ENCODE measurements at regions not wholly inside any gene's neighbourhood (a gene's known extent, or its start where the extent isn't known, plus 50 kb on each side); places are given as distances from the start of the nearest gene placed in this dataset.

- TF ChIP-seq FOXS1 (CRISPR knock-in tag; IDR thresholded peaks at IDR 0.05) = no peak
- TF ChIP-seq NFE2L2 (conservative IDR thresholded peaks at IDR 0.05; ENCODE audit: low read length) = no peak
- no peak for TF ChIP-seq POLR2AphosphoS2 (conservative IDR thresholded peaks at IDR 0.05; ENCODE audit: low read length)
- no peak for TF ChIP-seq MYC (IDR thresholded peaks at IDR 0.05; ENCODE audit: borderline replicate concordance, low read length)
- FAIRE-seq (no peak), ATAC-seq (no peak), DNase-seq (ENCODE audit: low read depth in 1 of 2, low spot score in 1 of 2) (no peak)
- CTCF ChIA-PET = interaction anchor here (1.4 kb wide), 1 partner anchor 15 kb away, joined by 3 read pairs; no protein-coding TSS in a partner anchor
- H3K4me2 ChIP-seq = no peak overlapping the region
- no peak overlapping the region for H3K27ac ChIP-seq
- POLR2A ChIA-PET = no interaction called here
- H3K4me3 ChIP-seq = no peak overlapping the region
- WGBS (ENCODE audit: missing lambda C conversion rate) = 12% methylated on average over 3 of the region's 3 CpGs
- H3K9me3 ChIP-seq = no peaks in the 10 kb centered on the region
- peaks cover 3% of the 10 kb centered on the region; the same call in 2 of the 3 replicates for H3K4me1 ChIP-seq
Observed at GRCh38 chr10:20593649-20594048, 303.5 kb downstream of the NEBL start.

DNA sequence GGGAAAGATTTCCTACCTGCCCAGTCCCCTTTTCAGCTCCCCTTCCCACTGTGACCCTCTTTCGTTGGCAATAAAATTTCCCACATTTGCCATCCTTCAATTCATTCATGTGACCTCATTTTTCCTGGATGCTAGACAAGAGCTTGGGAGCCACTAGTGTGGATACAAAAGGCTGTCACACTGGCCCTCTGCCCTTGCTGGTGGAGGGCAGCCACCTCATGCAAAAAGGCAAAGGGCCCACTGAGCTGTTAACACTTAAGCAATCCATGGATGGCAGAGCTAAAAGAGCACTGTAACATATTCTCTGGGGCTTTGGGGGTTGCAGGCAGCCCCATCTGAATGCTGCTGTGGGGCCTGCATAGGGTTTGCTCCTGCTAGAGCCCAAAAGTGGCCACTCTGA is 315.1 kb downstream of the NEBL start:
- Histone ChIP-seq H3K4me3 (no peak overlapping the region), H3K9me3 (peaks cover 4% of the 10 kb centered on the region; the same call in 1 of the 3 replicates), H3K4me1 (no peaks in the 10 kb centered on the region), H3K4me2 (no peak overlapping the region), H3K27ac (no peak overlapping the region)
- no peak for FAIRE-seq
- ATAC-seq = no peak
- no peak for DNase-seq (ENCODE audit: low read depth in 1 of 2, low spot score in 1 of 2)
- TF ChIP-seq BCL3 (IDR thresholded peaks at IDR 0.05) (no peak), SREBF2 (IDR thresholded peaks at IDR 0.05) (no peak), E2F6 (IDR thresholded peaks at IDR 0.05; ENCODE audit: borderline replicate concordance, low read depth) (no peak), PBX3 (IDR thresholded peaks at IDR 0.05) (no peak), POLR2AphosphoS2 (conservative IDR thresholded peaks at IDR 0.05; ENCODE audit: low read length) (no peak), ESRRA (IDR thresholded peaks at IDR 0.05; ENCODE audit: borderline replicate concordance, low read length) (no peak), BHLHE40 (IDR thresholded peaks at IDR 0.05; ENCODE audit: low read depth, low read length) (no peak), RCOR1 (IDR thresholded peaks at IDR 0.05; ENCODE audit: low read depth, low read length) (no peak), REST (IDR thresholded peaks at IDR 0.05) (no peak), ZSCAN20 (CRISPR knock-in tag; IDR thresholded peaks at IDR 0.05) (no peak), RARB (CRISPR knock-in tag; IDR thresholded peaks at IDR 0.05) (no peak), SMC3 (IDR thresholded peaks at IDR 0.05) (no peak), KDM5A (IDR thresholded peaks at IDR 0.05) (no peak), HOXB5 (CRISPR knock-in tag; IDR thresholded peaks at IDR 0.05) (no peak)
- TF ChIP-seq, protein P1, sequence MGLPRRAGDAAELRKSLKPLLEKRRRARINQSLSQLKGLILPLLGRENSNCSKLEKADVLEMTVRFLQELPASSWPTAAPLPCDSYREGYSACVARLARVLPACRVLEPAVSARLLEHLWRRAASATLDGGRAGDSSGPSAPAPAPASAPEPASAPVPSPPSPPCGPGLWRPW (IDR thresholded peaks at IDR 0.05) = no peak
- TF ChIP-seq, protein P2, sequence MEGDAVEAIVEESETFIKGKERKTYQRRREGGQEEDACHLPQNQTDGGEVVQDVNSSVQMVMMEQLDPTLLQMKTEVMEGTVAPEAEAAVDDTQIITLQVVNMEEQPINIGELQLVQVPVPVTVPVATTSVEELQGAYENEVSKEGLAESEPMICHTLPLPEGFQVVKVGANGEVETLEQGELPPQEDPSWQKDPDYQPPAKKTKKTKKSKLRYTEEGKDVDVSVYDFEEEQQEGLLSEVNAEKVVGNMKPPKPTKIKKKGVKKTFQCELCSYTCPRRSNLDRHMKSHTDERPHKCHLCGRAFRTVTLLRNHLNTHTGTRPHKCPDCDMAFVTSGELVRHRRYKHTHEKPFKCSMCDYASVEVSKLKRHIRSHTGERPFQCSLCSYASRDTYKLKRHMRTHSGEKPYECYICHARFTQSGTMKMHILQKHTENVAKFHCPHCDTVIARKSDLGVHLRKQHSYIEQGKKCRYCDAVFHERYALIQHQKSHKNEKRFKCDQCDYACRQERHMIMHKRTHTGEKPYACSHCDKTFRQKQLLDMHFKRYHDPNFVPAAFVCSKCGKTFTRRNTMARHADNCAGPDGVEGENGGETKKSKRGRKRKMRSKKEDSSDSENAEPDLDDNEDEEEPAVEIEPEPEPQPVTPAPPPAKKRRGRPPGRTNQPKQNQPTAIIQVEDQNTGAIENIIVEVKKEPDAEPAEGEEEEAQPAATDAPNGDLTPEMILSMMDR (IDR thresholded peaks at IDR 0.05) = no peak
- TF ChIP-seq, protein P3, sequence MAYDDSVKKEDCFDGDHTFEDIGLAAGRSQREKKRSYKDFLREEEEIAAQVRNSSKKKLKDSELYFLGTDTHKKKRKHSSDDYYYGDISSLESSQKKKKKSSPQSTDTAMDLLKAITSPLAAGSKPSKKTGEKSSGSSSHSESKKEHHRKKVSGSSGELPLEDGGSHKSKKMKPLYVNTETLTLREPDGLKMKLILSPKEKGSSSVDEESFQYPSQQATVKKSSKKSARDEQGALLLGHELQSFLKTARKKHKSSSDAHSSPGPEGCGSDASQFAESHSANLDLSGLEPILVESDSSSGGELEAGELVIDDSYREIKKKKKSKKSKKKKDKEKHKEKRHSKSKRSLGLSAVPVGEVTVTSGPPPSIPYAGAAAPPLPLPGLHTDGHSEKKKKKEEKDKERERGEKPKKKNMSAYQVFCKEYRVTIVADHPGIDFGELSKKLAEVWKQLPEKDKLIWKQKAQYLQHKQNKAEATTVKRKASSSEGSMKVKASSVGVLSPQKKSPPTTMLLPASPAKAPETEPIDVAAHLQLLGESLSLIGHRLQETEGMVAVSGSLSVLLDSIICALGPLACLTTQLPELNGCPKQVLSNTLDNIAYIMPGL (CRISPR knock-in tag; IDR thresholded peaks at IDR 0.05; ENCODE audit: borderline replicate concordance) = no peak
- ChIA-PET CTCF (no interaction called here), POLR2A (no interaction called here)
- WGBS (ENCODE audit: missing lambda C conversion rate) = 18% methylated on average over 1 of the region's 1 CpG

Data from A549 (cell line).